GM23248 (cell line): ENCODE measurements at regions not wholly inside any gene's neighbourhood (a gene's known extent, or its start where the extent isn't known, plus 50 kb on each side); places are given as distances from the start of the nearest gene placed in this dataset.
"Not testable (repeated sequence)": the region's sequence is repeated elsewhere in the genome, so short reads cannot be mapped to it uniquely, and the experiment has no call there.

Experiments used
- DNase-seq: peaks from one replicate; pipeline ENCODE4 v3.0.0-alpha.2; 2015
- H2AFZ ChIP-seq: fragments of 200-600 bp; sonication (generic); 2 replicates; pipeline ENCODE4 v1.6.1; 2016; ENCODE audit warnings: antibody characterized with exemption
- H3F3A ChIP-seq: fragments of 200-600 bp; sonication (generic); 2 replicates; pipeline ENCODE4 v1.6.1; 2016; ENCODE audit warnings: mild to moderate bottlenecking, antibody characterized with exemption, mixed run types; ENCODE audit not compliant: insufficient read depth
- H3K27ac ChIP-seq: fragments of 200-600 bp; sonication (generic); 2 replicates; pipeline ENCODE4 v1.5.1; 2016; ENCODE audit warnings: mild to moderate bottlenecking
- H3K27me3 ChIP-seq: fragments of 200-600 bp; sonication (generic); replicated peaks from 2 replicates; pipeline ENCODE4 v1.6.1; 2016; ENCODE audit warnings: mild to moderate bottlenecking; ENCODE audit not compliant: insufficient read depth
- H3K36me3 ChIP-seq: fragments of 200-600 bp; sonication (generic); 2 replicates; pipeline ENCODE4 v1.6.1; 2016; ENCODE audit warnings: low read depth, mild to moderate bottlenecking
- H3K4me1 ChIP-seq: fragments of 200-600 bp; sonication (generic); 2 replicates; pipeline ENCODE4 v1.6.1; 2016; ENCODE audit warnings: mild to moderate bottlenecking; ENCODE audit not compliant: insufficient read depth
- H3K4me2 ChIP-seq: fragments of 200-600 bp; sonication (generic); one replicate; pipeline ENCODE4 v1.6.1; 2016; ENCODE audit warnings: mild to moderate bottlenecking; ENCODE audit not compliant: unreplicated experiment
- H3K4me3 ChIP-seq: fragments of 200-600 bp; sonication (generic); 2 replicates; pipeline ENCODE4 v1.5.1; 2016; ENCODE audit warnings: mild to moderate bottlenecking
- H3K79me2 ChIP-seq: fragments of 200-600 bp; sonication (generic); 2 replicates; pipeline ENCODE4 v1.6.1; 2016; ENCODE audit warnings: mild to moderate bottlenecking; ENCODE audit not compliant: insufficient read depth
- H3K9ac ChIP-seq: fragments of 200-600 bp; sonication (generic); 2 replicates; pipeline ENCODE4 v1.6.1; 2016; ENCODE audit warnings: mild to moderate bottlenecking
- H3K9me2 ChIP-seq: fragments of 200-600 bp; sonication (generic); 2 replicates; pipeline ENCODE4 v1.6.1; 2016; ENCODE audit warnings: mixed run types, mild to moderate bottlenecking, moderate library complexity; ENCODE audit not compliant: insufficient read depth
- H3K9me3 ChIP-seq: fragments of 200-600 bp; sonication (generic); one replicate; pipeline ENCODE4 v1.6.1; 2017; ENCODE audit warnings: low read depth
- H4K20me1 ChIP-seq: fragments of 200-600 bp; sonication (generic); 2 replicates; pipeline ENCODE4 v1.6.0; 2016; ENCODE audit not compliant: insufficient read depth
- EZH2 ChIP-seq: fragments of 200-600 bp; sonication (generic); IDR thresholded peaks from 2 replicates; pipeline ENCODE4 v1.6.1; 2018; ENCODE audit warnings: antibody characterized with exemption, mild to moderate bottlenecking; ENCODE audit not compliant: insufficient read depth, poor library complexity, severe bottlenecking
- EZH2phosphoT487 ChIP-seq: fragments of 200-600 bp; sonication (generic); IDR thresholded peaks from 2 replicates; pipeline ENCODE4 v1.6.1; 2018; ENCODE audit warnings: antibody characterized with exemption, moderate library complexity, mild to moderate bottlenecking, low read depth; ENCODE audit not compliant: insufficient read depth
- WGBS, 2 experiments: methylation state at CpG; one replicate each; pipeline ENCODE4 v1.1.6; 2015 to 2017; ENCODE audit warnings: low lambda C conversion rate in 2 of 2, low coverage in 1 of 2; ENCODE audit errors: missing lambda C conversion rate in 2 of 2; 5-methylcytosine and 5-hydroxymethylcytosine counted together
- in situ Hi-C: fragments of 300-500 bp; cut with MboI; formaldehyde crosslinking; loops from 2 replicates; pipeline ENCODE4 v1.15.0; 2020

DNA sequence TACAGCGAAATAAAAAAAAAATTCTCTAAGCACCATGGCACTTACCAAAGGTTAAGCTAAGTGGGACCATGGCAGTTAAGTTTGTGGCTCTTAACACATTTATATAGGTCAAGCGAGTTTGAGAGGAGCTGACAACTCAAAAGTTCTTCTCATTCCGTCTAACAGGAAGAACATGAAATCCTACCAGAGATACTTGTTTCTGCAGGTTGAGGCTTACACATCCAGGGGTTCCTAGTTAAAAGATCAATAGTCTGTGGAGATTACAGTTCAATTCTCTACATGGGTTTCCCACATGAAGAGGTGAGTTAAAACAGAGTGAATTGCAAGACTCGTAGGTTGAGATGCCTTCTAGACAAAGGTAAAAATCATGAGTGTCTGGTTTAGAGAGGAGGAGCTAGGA lies 142.6 kb downstream of the EMP1 start:
- Histone ChIP-seq H3K9me2 (no peaks in the 10 kb centered on the region), H3K4me3 (no peak overlapping the region), H4K20me1 (no peaks in the 10 kb centered on the region), H3K9me3 (no peaks in the 10 kb centered on the region), H3K79me2 (no peaks in the 10 kb centered on the region), H3K27ac (no peak overlapping the region), H3F3A (peaks cover 19% of the 10 kb centered on the region), H3K36me3 (no peaks in the 10 kb centered on the region), H3K4me2 (no peak overlapping the region), H3K27me3 (no peaks in the 10 kb centered on the region; the same call in 1 of the 2 replicates), H2AFZ (no peak overlapping the region), H3K9ac (no peak overlapping the region), H3K4me1 (peaks cover 10% of the 10 kb centered on the region)
- in situ Hi-C loops, result no loop called here
- no peak for DNase-seq
- TF ChIP-seq EZH2 (no peak), EZH2phosphoT487 (no peak)
- 83 to 89% methylated on average over 4 of the region's 4 CpGs for WGBS, 2 experiments

DNA sequence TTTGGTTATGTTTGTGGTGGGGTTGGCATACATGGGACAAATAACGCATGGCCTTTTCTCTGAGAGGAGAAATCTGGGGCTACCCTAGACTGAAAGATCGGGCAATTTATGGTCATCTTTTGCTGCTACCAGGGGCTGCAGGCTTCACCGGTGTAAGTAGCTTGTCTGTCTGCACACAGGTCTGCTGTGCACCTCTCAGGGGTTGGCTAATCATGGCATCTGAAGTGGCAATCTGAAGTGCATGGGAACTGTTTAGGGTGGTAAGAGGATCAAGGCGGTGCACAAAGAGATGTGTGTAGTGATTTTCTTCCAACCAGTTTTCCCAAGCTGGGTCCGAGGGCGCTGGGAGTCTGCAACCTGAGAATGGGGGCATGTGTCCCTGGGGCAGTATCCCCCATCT lies 141.3 kb downstream of the EMP1 start:
- WGBS, 2 experiments, result 54 to 60% methylated on average over 6 of the region's 6 CpGs
- Histone ChIP-seq H3F3A (peaks cover 7% of the 10 kb centered on the region), H3K4me3 (no peak overlapping the region), H3K4me2 (no peak overlapping the region), H4K20me1 (no peaks in the 10 kb centered on the region), H2AFZ (no peak overlapping the region), H3K36me3 (no peaks in the 10 kb centered on the region), H3K27ac (no peak overlapping the region), H3K4me1 (peaks cover 5% of the 10 kb centered on the region), H3K9me2 (no peaks in the 10 kb centered on the region), H3K27me3 (no peaks in the 10 kb centered on the region; the same call in 1 of the 2 replicates), H3K79me2 (no peaks in the 10 kb centered on the region), H3K9me3 (no peaks in the 10 kb centered on the region), H3K9ac (no peak overlapping the region)
- TF ChIP-seq EZH2phosphoT487 (no peak), EZH2 (no peak)
- no peak for DNase-seq
- in situ Hi-C loops, result no loop called here

DNA sequence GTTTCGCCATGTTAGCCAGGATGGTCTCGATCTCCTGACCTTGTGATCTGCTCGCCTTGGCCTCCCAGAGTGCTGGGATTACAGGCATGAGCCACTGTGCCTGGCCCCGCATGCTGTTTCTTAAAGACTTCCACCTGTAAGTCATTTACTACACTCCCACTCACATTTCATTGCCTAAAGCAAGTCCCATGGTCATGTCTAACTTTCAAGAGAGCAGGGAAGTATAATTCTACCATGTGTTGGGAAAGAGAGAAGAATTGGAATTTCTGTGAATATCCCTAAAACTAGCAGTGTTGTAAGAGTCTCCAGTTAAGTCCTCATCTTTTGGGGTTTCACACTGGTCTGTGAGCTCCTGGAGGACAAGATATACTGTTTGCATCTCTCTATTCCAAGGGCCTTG lies 139.7 kb downstream of the EMP1 start:
- in situ Hi-C loops, result no loop called here
- Histone ChIP-seq H3K9ac (no peak overlapping the region), H3K27me3 (no peaks in the 10 kb centered on the region; the same call in 1 of the 2 replicates), H3K4me2 (no peak overlapping the region), H3K4me1 (no peaks in the 10 kb centered on the region; the same call in 1 of the 2 replicates), H3K4me3 (no peak overlapping the region), H3K9me2 (no peaks in the 10 kb centered on the region), H4K20me1 (no peaks in the 10 kb centered on the region), H3K36me3 (no peaks in the 10 kb centered on the region), H3K9me3 (no peaks in the 10 kb centered on the region), H3K79me2 (no peaks in the 10 kb centered on the region), H2AFZ (no peak overlapping the region), H3F3A (no peaks in the 10 kb centered on the region), H3K27ac (no peak overlapping the region)
- 74 to 76% methylated on average over 4 of the region's 4 CpGs for WGBS, 2 experiments
- no peak for TF ChIP-seq EZH2
- TF ChIP-seq EZH2phosphoT487, result no peak
- no peak for DNase-seq

DNA sequence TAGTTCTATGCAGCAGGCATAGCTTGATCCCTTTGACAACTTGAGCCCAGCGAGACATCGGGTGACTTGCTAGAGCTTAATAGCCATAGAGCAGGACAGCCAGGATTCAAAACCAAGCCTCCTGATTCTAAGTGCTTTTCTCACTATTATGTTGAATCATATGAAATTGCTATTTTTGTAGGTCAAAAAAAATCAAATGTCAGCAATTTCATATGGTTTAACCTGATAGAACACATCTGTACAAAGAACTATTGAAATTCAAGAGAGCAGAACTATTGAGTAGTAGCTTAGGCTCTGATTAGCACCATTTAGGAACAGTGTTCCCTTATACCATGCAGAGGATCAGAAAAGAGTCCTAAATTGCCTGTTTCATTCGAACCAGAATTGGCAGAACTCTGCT lies 132.0 kb downstream of the EMP1 start:
- H3K4me3 ChIP-seq, result no peak overlapping the region
- WGBS, 2 experiments, result 65 to 68% methylated on average over 3 of the region's 3 CpGs
- H3F3A ChIP-seq, result no peaks in the 10 kb centered on the region
- no peaks in the 10 kb centered on the region for H3K36me3 ChIP-seq
- no peaks in the 10 kb centered on the region for H3K79me2 ChIP-seq
- in situ Hi-C loops, result no loop called here
- H3K4me1 ChIP-seq, result no peaks in the 10 kb centered on the region
- H3K4me2 ChIP-seq, result no peak overlapping the region
- no peak overlapping the region for H2AFZ ChIP-seq
- no peak for TF ChIP-seq EZH2
- TF ChIP-seq EZH2phosphoT487, result no peak
- H3K9ac ChIP-seq, result no peak overlapping the region
- H3K9me3 ChIP-seq, result no peaks in the 10 kb centered on the region
- no peaks in the 10 kb centered on the region for H4K20me1 ChIP-seq
- no peak overlapping the region for H3K27ac ChIP-seq
- no peak for DNase-seq
- H3K27me3 ChIP-seq, result peaks cover 10% of the 10 kb centered on the region; the same call in 1 of the 2 replicates
- no peaks in the 10 kb centered on the region for H3K9me2 ChIP-seq

DNA sequence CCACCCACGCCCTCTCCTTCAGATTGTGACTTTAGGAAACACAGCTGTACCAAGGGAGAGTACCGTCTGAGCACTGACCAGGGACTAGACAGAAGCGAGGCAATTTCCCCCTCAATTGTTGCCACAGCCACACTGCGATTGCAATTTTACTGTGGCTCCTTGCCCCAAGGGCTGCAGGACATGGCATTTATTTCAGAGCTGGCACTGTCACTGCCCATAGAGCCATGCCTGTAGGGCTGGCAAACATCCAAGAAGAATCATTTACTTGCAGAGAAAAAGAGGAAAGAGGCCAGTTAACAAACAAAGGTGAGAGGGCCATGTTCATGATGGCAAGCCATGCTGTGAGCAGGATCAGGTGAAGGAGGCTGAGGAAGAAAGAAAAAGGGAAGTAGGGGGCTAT lies 129.6 kb downstream of the EMP1 start:
- no peaks in the 10 kb centered on the region for H3K79me2 ChIP-seq
- in situ Hi-C loops, result no loop called here
- no peaks in the 10 kb centered on the region for H3K4me1 ChIP-seq
- H3K9me2 ChIP-seq, result no peaks in the 10 kb centered on the region
- no peak overlapping the region for H3K4me2 ChIP-seq
- 52 to 54% methylated on average over 4 of the region's 4 CpGs for WGBS, 2 experiments
- TF ChIP-seq EZH2, result no peak
- H3K9me3 ChIP-seq, result no peaks in the 10 kb centered on the region
- no peaks in the 10 kb centered on the region for H3F3A ChIP-seq
- no peak overlapping the region for H3K4me3 ChIP-seq
- H2AFZ ChIP-seq, result no peak overlapping the region
- H3K36me3 ChIP-seq, result no peaks in the 10 kb centered on the region
- H3K27ac ChIP-seq, result no peak overlapping the region
- H3K27me3 ChIP-seq, result peaks cover 14% of the 10 kb centered on the region; the same call in 1 of the 2 replicates
- no peaks in the 10 kb centered on the region for H4K20me1 ChIP-seq
- no peak overlapping the region for H3K9ac ChIP-seq
- no peak for DNase-seq

DNA sequence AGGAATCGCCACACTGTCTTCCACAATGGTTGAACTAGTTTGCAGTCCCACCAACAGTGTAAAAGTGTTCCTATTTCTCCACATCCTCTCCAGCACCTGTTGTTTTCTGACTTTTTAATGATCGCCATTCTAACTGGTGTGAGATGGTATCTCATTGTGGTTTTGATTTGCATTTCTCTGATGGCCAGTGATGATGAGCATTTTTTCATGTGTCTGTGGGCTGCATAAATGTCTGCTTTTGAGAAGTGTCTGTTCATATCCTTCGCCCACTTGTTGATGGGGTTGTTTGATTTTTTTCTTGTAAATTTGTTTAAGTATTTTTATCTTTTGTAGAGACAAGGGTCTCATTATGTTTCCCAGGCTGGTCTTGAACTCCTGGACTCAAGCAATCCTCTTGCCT lies 128.5 kb downstream of the EMP1 start:
- H3K4me3 ChIP-seq, H3K9ac ChIP-seq, H3K79me2 ChIP-seq, in situ Hi-C loops, H4K20me1 ChIP-seq, H3K4me1 ChIP-seq, H3K4me2 ChIP-seq, H2AFZ ChIP-seq, H3K9me2 ChIP-seq, DNase-seq, H3K27ac ChIP-seq, H3K36me3 ChIP-seq, H3K9me3 ChIP-seq, H3F3A ChIP-seq: not testable (repeated sequence)
- 59 to 70% methylated on average over 3 of the region's 3 CpGs for WGBS, 2 experiments
- peaks cover 14% of the 10 kb centered on the region; the same call in 1 of the 2 replicates for H3K27me3 ChIP-seq
